ENCODE measurements at regions not wholly inside any gene's neighbourhood (a gene's known extent, or its start where the extent isn't known, plus 50 kb on each side); places are given as distances from the start of the nearest gene placed in this dataset.

GRCh38 chr21:40947713-40948112 lies 100.8 kb upstream of the DSCAM start:
- TF ChIP-seq POLR2AphosphoS5 (IDR thresholded peaks at IDR 0.05; ENCODE audit: borderline replicate concordance, low read depth, low read length) (no peak), EZH2 (IDR thresholded peaks at IDR 0.05) (no peak)
